ENCODE measurements at regions not wholly inside any gene's neighbourhood (a gene's known extent, or its start where the extent isn't known, plus 50 kb on each side); places are given as distances from the start of the nearest gene placed in this dataset.

DNA sequence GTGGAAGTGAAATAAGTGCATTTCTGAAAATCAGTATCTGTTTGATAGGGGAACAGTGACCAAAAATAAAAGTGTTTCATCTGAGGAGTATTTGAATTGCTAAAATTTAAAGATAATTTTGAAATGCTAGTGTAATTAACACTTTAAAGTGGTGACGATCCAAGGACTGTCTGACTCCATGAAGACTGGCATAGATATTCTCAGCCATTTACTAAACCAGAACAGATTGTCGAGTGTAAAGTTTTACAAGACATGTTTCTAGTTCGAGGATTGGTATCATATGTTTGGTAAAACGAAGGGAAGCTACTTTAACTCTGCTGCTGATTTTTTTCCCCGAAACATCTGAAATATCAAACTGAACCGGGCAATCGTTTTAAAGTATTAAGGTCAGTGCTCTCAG lies 417.9 kb downstream of the EPHA4 start:
- TF ChIP-seq, protein P1, sequence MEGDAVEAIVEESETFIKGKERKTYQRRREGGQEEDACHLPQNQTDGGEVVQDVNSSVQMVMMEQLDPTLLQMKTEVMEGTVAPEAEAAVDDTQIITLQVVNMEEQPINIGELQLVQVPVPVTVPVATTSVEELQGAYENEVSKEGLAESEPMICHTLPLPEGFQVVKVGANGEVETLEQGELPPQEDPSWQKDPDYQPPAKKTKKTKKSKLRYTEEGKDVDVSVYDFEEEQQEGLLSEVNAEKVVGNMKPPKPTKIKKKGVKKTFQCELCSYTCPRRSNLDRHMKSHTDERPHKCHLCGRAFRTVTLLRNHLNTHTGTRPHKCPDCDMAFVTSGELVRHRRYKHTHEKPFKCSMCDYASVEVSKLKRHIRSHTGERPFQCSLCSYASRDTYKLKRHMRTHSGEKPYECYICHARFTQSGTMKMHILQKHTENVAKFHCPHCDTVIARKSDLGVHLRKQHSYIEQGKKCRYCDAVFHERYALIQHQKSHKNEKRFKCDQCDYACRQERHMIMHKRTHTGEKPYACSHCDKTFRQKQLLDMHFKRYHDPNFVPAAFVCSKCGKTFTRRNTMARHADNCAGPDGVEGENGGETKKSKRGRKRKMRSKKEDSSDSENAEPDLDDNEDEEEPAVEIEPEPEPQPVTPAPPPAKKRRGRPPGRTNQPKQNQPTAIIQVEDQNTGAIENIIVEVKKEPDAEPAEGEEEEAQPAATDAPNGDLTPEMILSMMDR (IDR thresholded peaks at IDR 0.05) = no peak
- no peak for TF ChIP-seq MYBL2 (CRISPR knock-in tag; IDR thresholded peaks at IDR 0.05)
- TF ChIP-seq GTF2I (CRISPR knock-in tag; conservative IDR thresholded peaks at IDR 0.05) = no peak
- TF ChIP-seq, protein P2, sequence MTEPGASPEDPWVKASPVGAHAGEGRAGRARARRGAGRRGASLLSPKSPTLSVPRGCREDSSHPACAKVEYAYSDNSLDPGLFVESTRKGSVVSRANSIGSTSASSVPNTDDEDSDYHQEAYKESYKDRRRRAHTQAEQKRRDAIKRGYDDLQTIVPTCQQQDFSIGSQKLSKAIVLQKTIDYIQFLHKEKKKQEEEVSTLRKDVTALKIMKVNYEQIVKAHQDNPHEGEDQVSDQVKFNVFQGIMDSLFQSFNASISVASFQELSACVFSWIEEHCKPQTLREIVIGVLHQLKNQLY (CRISPR knock-in tag; IDR thresholded peaks at IDR 0.05) = no peak
- TF ChIP-seq, protein P3, sequence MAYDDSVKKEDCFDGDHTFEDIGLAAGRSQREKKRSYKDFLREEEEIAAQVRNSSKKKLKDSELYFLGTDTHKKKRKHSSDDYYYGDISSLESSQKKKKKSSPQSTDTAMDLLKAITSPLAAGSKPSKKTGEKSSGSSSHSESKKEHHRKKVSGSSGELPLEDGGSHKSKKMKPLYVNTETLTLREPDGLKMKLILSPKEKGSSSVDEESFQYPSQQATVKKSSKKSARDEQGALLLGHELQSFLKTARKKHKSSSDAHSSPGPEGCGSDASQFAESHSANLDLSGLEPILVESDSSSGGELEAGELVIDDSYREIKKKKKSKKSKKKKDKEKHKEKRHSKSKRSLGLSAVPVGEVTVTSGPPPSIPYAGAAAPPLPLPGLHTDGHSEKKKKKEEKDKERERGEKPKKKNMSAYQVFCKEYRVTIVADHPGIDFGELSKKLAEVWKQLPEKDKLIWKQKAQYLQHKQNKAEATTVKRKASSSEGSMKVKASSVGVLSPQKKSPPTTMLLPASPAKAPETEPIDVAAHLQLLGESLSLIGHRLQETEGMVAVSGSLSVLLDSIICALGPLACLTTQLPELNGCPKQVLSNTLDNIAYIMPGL (CRISPR knock-in tag; IDR thresholded peaks at IDR 0.05) = no peak
- TF ChIP-seq, protein P4, sequence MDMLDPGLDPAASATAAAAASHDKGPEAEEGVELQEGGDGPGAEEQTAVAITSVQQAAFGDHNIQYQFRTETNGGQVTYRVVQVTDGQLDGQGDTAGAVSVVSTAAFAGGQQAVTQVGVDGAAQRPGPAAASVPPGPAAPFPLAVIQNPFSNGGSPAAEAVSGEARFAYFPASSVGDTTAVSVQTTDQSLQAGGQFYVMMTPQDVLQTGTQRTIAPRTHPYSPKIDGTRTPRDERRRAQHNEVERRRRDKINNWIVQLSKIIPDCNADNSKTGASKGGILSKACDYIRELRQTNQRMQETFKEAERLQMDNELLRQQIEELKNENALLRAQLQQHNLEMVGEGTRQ (CRISPR knock-in tag; IDR thresholded peaks at IDR 0.05) = no peak
- TF ChIP-seq, protein P5, sequence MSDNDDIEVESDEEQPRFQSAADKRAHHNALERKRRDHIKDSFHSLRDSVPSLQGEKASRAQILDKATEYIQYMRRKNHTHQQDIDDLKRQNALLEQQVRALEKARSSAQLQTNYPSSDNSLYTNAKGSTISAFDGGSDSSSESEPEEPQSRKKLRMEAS (CRISPR knock-in tag; IDR thresholded peaks at IDR 0.05) = no peak
- TF ChIP-seq, protein P6, sequence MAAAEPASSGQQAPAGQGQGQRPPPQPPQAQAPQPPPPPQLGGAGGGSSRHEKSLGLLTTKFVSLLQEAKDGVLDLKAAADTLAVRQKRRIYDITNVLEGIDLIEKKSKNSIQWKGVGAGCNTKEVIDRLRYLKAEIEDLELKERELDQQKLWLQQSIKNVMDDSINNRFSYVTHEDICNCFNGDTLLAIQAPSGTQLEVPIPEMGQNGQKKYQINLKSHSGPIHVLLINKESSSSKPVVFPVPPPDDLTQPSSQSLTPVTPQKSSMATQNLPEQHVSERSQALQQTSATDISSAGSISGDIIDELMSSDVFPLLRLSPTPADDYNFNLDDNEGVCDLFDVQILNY (CRISPR knock-in tag; IDR thresholded peaks at IDR 0.05) = no peak
- TF ChIP-seq NFATC4 (CRISPR knock-in tag; IDR thresholded peaks at IDR 0.05) = no peak
- no peak for TF ChIP-seq FOXP1 (CRISPR knock-in tag; IDR thresholded peaks at IDR 0.05; ENCODE audit: borderline replicate concordance)
- TF ChIP-seq, protein P7, sequence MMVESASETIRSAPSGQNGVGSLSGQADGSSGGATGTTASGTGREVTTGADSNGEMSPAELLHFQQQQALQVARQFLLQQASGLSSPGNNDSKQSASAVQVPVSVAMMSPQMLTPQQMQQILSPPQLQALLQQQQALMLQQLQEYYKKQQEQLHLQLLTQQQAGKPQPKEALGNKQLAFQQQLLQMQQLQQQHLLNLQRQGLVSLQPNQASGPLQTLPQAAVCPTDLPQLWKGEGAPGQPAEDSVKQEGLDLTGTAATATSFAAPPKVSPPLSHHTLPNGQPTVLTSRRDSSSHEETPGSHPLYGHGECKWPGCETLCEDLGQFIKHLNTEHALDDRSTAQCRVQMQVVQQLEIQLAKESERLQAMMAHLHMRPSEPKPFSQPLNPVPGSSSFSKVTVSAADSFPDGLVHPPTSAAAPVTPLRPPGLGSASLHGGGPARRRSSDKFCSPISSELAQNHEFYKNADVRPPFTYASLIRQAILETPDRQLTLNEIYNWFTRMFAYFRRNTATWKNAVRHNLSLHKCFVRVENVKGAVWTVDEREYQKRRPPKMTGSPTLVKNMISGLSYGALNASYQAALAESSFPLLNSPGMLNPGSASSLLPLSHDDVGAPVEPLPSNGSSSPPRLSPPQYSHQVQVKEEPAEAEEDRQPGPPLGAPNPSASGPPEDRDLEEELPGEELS (CRISPR knock-in tag; IDR thresholded peaks at IDR 0.05) = no peak
- no peak for TF ChIP-seq ESRRA (CRISPR knock-in tag; IDR thresholded peaks at IDR 0.05; ENCODE audit: borderline replicate concordance)
- TF ChIP-seq ZNF671 (CRISPR knock-in tag; IDR thresholded peaks at IDR 0.05) = no peak

Data from WTC11 (cell line).